Hepatocyte (in vitro differentiated cells): ENCODE measurements at regions not wholly inside any gene's neighbourhood (a gene's known extent, or its start where the extent isn't known, plus 50 kb on each side); places are given as distances from the start of the nearest gene placed in this dataset.

Source experiments
- DNase-seq: peaks from one replicate; pipeline ENCODE4 v3.0.0-alpha.2; 2016; ENCODE audit warnings: low spot score
- H2AFZ ChIP-seq: fragments of 200-600 bp; sonication (generic); 2 replicates; pipeline ENCODE4 v1.6.0; 2016; ENCODE audit warnings: antibody characterized with exemption, mild to moderate bottlenecking
- H3K27ac ChIP-seq: fragments of 200-600 bp; sonication (generic); 2 replicates; pipeline ENCODE4 v1.5.1; 2016; ENCODE audit warnings: mild to moderate bottlenecking
- H3K27me3 ChIP-seq: fragments of 200-600 bp; sonication (generic); 2 replicates; pipeline ENCODE4 v1.6.1; 2016
- H3K36me3 ChIP-seq: fragments of 200-600 bp; sonication (generic); replicated peaks from 2 replicates; pipeline ENCODE4 v1.5.1; 2016; ENCODE audit warnings: low read depth; ENCODE audit not compliant: insufficient read depth
- H3K4me1 ChIP-seq: fragments of 200-600 bp; sonication (generic); 2 replicates; pipeline ENCODE4 v1.5.1; 2016; ENCODE audit warnings: mild to moderate bottlenecking, moderate library complexity; ENCODE audit not compliant: insufficient read depth
- H3K4me2 ChIP-seq: fragments of 200-600 bp; sonication (generic); 2 replicates; pipeline ENCODE4 v1.6.0; 2016
- H3K4me3 ChIP-seq: fragments of 200-600 bp; sonication (generic); 2 replicates; pipeline ENCODE4 v1.5.1; 2016; ENCODE audit warnings: mild to moderate bottlenecking
- H3K79me2 ChIP-seq: fragments of 200-600 bp; sonication (generic); 2 replicates; pipeline ENCODE4 v1.6.0; 2017; ENCODE audit warnings: mild to moderate bottlenecking
- H3K9me2 ChIP-seq: fragments of 200-600 bp; sonication (generic); replicated peaks from 2 replicates; pipeline ENCODE4 v1.6.0; 2017; ENCODE audit warnings: mild to moderate bottlenecking; ENCODE audit not compliant: insufficient read depth
- H3K9me3 ChIP-seq: fragments of 200-600 bp; sonication (generic); 2 replicates; pipeline ENCODE4 v1.5.1; 2016; ENCODE audit warnings: low read depth, mild to moderate bottlenecking
- H4K20me1 ChIP-seq: fragments of 200-600 bp; sonication (generic); 2 replicates; pipeline ENCODE4 v1.6.0; 2016; ENCODE audit warnings: mild to moderate bottlenecking; ENCODE audit not compliant: insufficient read depth, poor library complexity, severe bottlenecking
- CTCF ChIP-seq: fragments of 200-600 bp; sonication (generic); IDR thresholded peaks from 2 replicates; pipeline ENCODE4 v1.5.1; 2016; ENCODE audit warnings: antibody characterized with exemption, mild to moderate bottlenecking; ENCODE audit not compliant: poor library complexity
- EZH2 ChIP-seq: fragments of 200-600 bp; sonication (generic); IDR thresholded peaks from 2 replicates; pipeline ENCODE4 v1.6.1; 2016; ENCODE audit warnings: antibody characterized with exemption, mild to moderate bottlenecking, borderline replicate concordance
- EZH2phosphoT487 ChIP-seq: fragments of 200-600 bp; sonication (generic); IDR thresholded peaks from one replicate; pipeline ENCODE4 v1.6.1; 2018; ENCODE audit warnings: antibody characterized with exemption, mild to moderate bottlenecking, low read depth, moderate library complexity; ENCODE audit not compliant: unreplicated experiment, severe bottlenecking
- WGBS: methylation state at CpG from one replicate; pipeline ENCODE4 v1.1.6; 2016; ENCODE audit warnings: low lambda C conversion rate; ENCODE audit errors: missing lambda C conversion rate; 5-methylcytosine and 5-hydroxymethylcytosine counted together

- Histone ChIP-seq H3K27me3 (no peaks in the 10 kb centered on the region), H2AFZ (no peak overlapping the region), H3K9me3 (no peaks in the 10 kb centered on the region), H3K79me2 (no peaks in the 10 kb centered on the region), H3K27ac (peak overlapping the region; percentile 35), H3K36me3 (no peaks in the 10 kb centered on the region), H3K4me2 (no peak overlapping the region), H3K4me1 (peaks cover 13% of the 10 kb centered on the region), H3K9me2 (no peaks in the 10 kb centered on the region), H4K20me1 (no peaks in the 10 kb centered on the region), H3K4me3 (no peak overlapping the region)
- 66% methylated on average over 8 of the region's 8 CpGs for WGBS
- no peak for TF ChIP-seq EZH2phosphoT487
- TF ChIP-seq CTCF: no peak
- TF ChIP-seq EZH2: no peak
- DNase-seq: peak; percentile 23
Observed at GRCh38 chr15:85973584-85974347, 105.9 kb upstream of the AGBL1 start.

GRCh38 chr15:85974348-85974705 lies 105.3 kb upstream of the AGBL1 start:
- H4K20me1 ChIP-seq: no peaks in the 10 kb centered on the region
- H3K79me2 ChIP-seq: no peaks in the 10 kb centered on the region
- H3K4me1 ChIP-seq: peaks cover 13% of the 10 kb centered on the region
- no peaks in the 10 kb centered on the region for H3K36me3 ChIP-seq
- H3K27me3 ChIP-seq: no peaks in the 10 kb centered on the region
- H3K4me3 ChIP-seq: no peak overlapping the region
- no peak overlapping the region for H3K4me2 ChIP-seq
- H2AFZ ChIP-seq: no peak overlapping the region
- peak; percentile 51 for DNase-seq
- WGBS: 77% methylated on average over 3 of the region's 3 CpGs
- H3K9me3 ChIP-seq: no peaks in the 10 kb centered on the region
- H3K27ac ChIP-seq: no peak overlapping the region
- no peaks in the 10 kb centered on the region for H3K9me2 ChIP-seq
- TF ChIP-seq CTCF: no peak
- TF ChIP-seq EZH2phosphoT487: no peak
- TF ChIP-seq EZH2: no peak

GRCh38 chr15:85974742-85975141 lies 104.9 kb upstream of the AGBL1 start:
- H3K4me3 ChIP-seq: no peak overlapping the region

More at GRCh38 chr15:85974742-85975141, 104.9 kb upstream of the AGBL1 start:
- DNase-seq: no peak
- H3K27ac ChIP-seq: no peak overlapping the region
- H3K9me3 ChIP-seq: no peaks in the 10 kb centered on the region
- H4K20me1 ChIP-seq: no peaks in the 10 kb centered on the region
- no peaks in the 10 kb centered on the region for H3K9me2 ChIP-seq
- WGBS: 67% methylated on average over 3 of the region's 3 CpGs
- H3K4me2 ChIP-seq: no peak overlapping the region
- no peaks in the 10 kb centered on the region for H3K27me3 ChIP-seq
- H3K4me1 ChIP-seq: peaks cover 13% of the 10 kb centered on the region
- no peak overlapping the region for H2AFZ ChIP-seq
- no peaks in the 10 kb centered on the region for H3K36me3 ChIP-seq
- TF ChIP-seq EZH2phosphoT487 (no peak), CTCF (no peak), EZH2 (no peak)
- H3K79me2 ChIP-seq: no peaks in the 10 kb centered on the region
